GM21367 (cell line): ENCODE measurements at regions not wholly inside any gene's neighbourhood (a gene's known extent, or its start where the extent isn't known, plus 50 kb on each side); places are given as distances from the start of the nearest gene placed in this dataset.
"Not testable (repeated sequence)": the region's sequence is repeated elsewhere in the genome, so short reads cannot be mapped to it uniquely, and the experiment has no call there.

ENCODE experiments used
- ATAC-seq: cut with Tn5 transposase; IDR thresholded peaks from one replicate; pipeline ENCODE4 v1.9.1; 2021; ENCODE audit not compliant: unreplicated experiment

DNA sequence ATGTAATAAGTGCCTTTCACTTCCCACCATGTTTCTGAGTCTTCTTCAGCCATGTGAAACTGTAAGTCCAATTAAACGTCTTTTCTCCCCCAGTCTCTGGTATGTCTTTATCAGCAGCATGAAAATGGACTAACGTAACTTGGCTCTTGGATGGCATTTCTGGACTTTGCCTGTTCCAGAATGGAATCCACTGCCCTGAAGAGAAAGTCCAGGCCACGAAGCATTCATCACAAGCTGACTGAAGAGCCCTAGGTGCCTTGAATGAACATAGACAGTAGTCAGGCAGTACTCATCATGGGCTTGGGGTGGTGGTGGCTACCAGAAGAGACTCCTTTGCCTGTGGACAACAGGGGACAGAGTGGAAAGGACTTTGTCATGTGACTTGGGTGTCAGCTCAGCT is 1505.0 kb downstream of the SI start:
- ATAC-seq = no peak

DNA sequence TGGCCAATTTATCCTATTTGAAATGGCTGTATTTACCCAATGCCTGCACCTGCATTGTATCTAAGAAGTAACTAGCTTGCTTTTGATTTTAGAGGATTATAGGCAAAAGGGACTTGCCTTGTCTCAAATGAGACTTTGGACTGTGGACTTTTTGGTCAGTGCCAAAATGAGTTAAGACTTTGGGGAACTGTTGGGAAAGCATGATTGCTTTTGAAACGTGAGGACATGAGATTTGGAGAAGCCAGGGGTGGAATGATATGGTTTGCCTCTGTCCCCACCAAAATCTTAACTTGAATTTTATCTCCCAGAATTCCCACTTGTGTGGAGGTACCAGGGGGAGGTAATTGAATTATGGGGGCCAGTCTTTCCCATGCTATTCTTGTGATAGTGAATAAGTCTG is 1505.4 kb downstream of the SI start:
- no peak for ATAC-seq

GRCh38 chr3:163563485-163563884 is 1514.8 kb downstream of the SI start:
- no peak for ATAC-seq

- no peak for ATAC-seq
Observed at GRCh38 chr3:163562625-163563024, 1515.7 kb downstream of the SI start.

DNA sequence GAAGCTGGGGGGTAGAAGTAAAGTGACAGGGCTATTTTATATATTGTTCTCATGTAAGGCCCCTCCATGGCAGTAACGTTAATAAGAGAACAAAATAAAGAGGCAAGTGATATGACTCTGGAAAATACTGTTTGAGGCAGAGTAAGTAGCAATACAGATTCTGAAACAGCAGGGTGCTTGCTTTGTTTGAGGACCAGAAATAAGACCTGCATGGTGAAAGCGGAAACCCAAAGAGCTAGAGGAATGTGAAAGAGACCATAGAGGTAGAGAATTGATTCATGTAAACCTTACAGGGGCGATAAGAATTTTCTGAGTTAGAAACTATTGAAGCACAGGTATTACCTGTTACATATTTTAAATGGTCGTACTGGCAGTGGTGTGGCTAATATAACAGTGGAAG is 1517.1 kb downstream of the SI start:
- no peak for ATAC-seq

GRCh38 chr3:163560459-163560858 is 1517.8 kb downstream of the SI start:
- ATAC-seq = no peak

DNA sequence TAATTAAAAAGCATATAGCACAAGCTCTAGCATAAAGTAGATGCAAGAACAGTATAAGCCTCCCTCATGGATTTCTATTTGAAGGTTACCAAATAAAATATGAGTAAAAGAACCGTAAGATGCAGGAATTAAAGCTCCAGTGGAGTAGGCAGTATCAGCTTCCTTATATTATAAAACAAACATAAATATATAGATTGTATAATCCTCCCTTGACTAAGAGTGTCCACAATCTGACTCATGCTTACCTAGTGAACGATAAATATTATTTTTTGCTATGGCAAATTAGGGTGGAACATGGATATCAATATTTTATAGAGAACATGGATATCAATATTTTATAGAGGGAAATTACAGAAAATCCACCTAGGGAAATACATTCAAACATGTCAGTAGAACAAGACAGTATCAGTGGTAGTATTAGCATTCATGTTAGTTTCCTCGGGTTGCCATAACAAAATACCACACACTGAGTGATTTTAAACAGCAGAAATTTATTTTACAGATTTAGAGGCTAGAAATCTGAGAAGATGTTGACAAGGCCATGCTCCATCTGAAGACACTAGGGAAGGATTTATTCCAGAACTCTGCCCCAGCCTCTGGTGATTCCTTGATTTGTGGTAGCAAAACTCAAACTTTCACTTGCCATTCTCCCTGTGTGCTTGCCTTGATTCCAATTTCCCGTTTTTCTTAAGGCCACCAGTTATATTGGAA is 1521.3 kb downstream of the SI start:
- ATAC-seq = no peak

GRCh38 chr3:163555918-163556317 is 1522.4 kb downstream of the SI start:
- ATAC-seq = no peak

GRCh38 chr3:163552659-163552966 is 1525.7 kb downstream of the SI start:
- no peak for ATAC-seq

DNA sequence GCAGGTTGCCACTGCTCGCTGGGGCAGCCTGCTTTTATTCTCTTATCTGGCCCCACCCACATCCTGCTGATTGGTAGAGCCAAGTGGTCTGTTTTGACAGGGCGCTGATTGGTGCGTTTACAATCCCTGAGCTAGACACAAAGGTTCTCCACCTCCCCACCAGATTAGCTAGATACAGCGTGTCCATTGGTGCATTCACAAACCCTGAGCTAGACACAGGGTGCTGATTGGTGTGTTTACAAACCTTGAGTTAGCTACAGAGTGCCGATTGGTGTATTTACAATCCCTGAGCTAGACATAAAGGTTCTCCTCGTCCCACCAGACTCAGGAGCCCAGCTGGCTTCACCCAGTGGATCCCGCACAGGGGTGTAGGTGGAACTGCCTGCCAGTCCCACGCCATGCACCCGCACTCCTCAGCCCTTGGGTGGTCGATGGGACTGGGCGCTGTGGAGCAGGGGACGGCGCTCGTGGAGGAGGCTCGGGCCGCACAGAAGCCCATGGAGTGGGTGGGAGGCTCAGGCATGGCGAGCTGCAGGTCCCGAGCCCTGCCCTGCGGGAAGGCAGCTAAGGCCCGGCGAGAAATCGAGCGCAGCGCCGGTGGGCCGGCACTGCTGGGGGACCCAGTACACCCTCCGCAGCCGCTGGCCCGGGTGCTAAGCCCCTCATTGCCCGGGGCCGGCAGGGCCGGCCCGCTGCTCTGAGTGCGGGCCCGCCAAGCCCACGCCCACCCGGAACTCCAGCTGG is 1526.2 kb downstream of the SI start:
- not testable (repeated sequence) for ATAC-seq

GRCh38 chr3:163548015-163548414 is 1530.3 kb downstream of the SI start:
- no peak for ATAC-seq

GRCh38 chr3:163547014-163547685 is 1531.1 kb downstream of the SI start:
- ATAC-seq = no peak

GRCh38 chr3:163543662-163544061 is 1534.6 kb downstream of the SI start:
- no peak for ATAC-seq

DNA sequence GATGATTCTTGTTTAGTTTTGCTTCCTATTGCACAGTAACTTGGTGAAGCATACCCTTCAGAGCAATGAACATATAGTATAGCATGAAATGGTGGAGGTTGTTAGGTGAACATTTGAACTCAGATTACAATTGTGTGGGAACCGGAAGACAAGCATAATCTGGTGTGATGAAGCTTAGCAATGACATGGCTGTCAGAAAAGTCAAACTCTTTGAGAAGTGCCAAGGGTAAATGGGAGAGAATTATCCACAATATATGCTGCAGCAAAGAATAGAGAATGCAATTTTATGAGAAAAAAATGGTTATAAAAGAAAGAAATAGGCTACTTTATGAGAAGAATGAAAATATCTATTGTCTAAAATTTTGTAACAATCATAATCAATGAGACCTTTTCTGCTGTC is 1536.7 kb downstream of the SI start:
- ATAC-seq = no peak

DNA sequence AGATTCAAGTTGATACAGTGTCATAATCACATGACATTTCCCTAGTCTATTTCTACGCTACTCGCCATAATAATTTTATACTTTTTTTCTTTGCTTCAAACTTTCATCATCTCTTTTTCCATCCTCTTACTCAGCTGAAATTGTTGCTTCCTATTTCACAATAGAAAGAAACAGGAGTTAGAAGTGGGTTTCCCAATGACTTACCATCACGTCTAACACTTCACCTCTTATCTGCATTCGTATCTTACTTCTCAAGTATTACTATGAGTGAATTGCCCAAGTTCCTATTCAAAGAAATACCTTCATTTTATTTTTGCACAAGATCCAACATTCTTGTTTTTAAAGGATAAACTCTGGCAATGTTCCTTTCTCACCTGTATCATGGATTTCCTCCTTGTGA is 1539.9 kb downstream of the SI start:
- no peak for ATAC-seq

- no peak for ATAC-seq
Observed at GRCh38 chr3:163533381-163533780, 1544.9 kb downstream of the SI start.

DNA sequence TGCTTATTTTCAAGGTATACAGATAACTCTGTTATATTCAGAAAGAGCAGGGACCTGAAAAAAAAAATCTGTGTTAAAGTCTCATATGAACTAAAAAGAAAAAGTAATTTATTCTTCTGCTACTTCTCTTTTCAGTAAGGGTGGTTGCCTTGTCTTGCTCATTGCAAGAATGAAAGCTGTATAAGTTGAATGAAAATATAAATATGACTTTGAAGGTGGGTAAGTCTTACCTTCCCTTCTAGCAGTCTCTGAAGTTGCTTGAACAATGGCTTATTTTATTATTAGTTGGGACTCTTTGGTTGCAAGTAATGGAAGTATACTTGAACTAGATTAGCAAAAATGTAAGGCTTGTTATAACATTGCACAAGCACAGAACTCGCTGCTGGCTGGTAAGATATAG is 1554.9 kb downstream of the SI start:
- no peak for ATAC-seq

GRCh38 chr3:163521261-163521660 is 1557.0 kb downstream of the SI start:
- no peak for ATAC-seq

DNA sequence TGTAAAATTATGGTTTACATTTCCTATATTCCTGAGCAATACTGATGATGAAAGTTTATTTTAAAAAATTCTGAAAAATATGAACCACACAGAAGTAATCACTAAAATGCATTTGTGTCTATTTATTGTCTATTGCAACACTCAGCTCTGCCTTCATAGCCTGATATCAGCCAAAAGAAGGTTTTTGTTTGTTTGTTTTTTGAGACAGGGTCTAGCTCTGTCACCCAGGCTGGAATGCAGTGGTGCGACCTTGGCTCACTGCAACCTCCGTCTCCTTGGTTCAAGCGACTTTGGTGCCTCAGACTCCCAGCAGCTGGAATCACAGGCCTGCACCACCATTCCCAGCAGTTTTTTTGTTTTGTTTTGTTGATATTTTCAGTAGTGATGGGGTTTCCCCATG is 1560.2 kb downstream of the SI start:
- ATAC-seq = no peak

DNA sequence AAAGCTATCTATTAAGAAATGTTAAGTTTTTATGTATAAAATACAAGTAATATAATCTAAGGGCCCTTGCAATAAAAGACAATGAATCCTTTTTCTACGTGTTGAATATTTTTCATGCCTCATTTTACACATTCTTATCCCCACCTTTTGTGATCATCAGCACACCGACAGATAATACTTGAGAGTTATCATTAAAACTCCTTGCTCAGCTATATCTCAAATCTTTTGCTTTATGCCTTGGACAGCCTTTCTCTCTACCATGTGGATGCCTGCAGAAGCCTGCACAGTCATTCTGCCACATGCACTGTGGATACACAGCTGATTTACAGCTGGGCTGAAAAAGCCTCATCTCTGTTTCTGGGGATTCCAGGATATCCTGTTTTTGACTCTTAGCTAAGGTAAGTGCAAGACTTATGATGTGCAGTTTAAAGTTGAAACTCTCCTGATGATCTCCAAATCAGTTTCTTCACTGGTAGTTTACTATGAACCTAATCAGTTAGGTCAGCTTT is 1565.1 kb downstream of the SI start:
- ATAC-seq = no peak

GRCh38 chr3:163508206-163508605 is 1570.1 kb downstream of the SI start:
- no peak for ATAC-seq

- no peak for ATAC-seq
Observed at GRCh38 chr3:163504974-163505373, 1573.3 kb downstream of the SI start.
